ENCODE measurements at regions not wholly inside any gene's neighbourhood (a gene's known extent, or its start where the extent isn't known, plus 50 kb on each side); places are given as distances from the start of the nearest gene placed in this dataset.
"Not testable (repeated sequence)": the region's sequence is repeated elsewhere in the genome, so short reads cannot be mapped to it uniquely, and the experiment has no call there.

DNA sequence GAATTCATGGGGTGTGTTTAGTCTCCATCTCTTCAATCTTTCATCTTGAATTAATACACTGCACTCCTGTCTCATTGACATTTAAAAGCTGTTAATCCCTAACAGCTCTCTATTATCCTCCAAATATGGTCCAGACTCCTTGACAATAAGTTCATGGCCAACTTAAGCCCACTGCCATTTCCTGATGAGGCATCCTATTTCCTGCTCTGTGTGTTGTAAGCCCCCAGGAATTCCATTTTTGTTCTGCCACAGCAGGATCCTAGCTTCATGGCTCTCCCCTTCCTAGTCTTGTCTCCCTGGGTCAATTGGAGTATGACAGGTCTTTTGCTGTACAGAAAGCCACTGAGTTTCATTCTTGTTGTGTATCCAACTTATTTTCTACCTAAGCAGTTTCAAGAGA lies 218.8 kb downstream of the OTUD1 start:
- POLR2A ChIA-PET, result no interaction called here
- intact Hi-C loops (cut with micrococcal nuclease; ENCODE audit: unreplicated experiment), result no loop called here

DNA sequence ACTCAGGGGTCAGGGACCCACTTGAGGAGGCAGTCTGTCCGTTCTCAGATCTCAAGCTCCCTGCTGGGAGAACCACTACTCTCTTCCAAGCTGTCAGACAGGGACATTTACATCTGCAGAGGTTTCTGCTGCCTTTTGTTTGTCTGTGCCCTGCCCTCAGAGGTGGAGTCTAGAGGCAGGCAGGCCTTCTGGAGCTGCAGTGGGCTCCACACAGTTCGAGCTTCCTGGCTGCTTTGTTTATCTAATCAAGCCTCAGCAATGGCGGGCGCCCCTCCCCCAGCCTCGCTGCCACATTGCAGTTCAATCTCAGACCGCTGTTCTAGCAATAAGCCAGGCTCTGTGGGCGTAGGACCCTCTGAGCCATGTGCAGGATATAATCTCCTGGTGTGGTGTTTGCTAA lies 233.0 kb downstream of the OTUD1 start:
- CTCF ChIA-PET (ENCODE audit: unreplicated experiment); H3K27ac ChIP-seq (ENCODE audit: low read depth, low read length, poor library complexity, severe bottlenecking); intact Hi-C loops (cut with micrococcal nuclease; ENCODE audit: unreplicated experiment); BruUV-seq (replicated peaks); H3K79me2 ChIP-seq (ENCODE audit: insufficient read depth, low read depth, low read length); H3K4me3 ChIP-seq (ENCODE audit: low read depth, low read length, poor library complexity, severe bottlenecking); H2AFZ ChIP-seq (ENCODE audit: low read length); H3K4me1 ChIP-seq (ENCODE audit: insufficient read depth, low read length, poor library complexity, severe bottlenecking); H4K20me1 ChIP-seq (ENCODE audit: insufficient read depth, low read length); DNase-seq (ENCODE audit: low spot score); H3K36me3 ChIP-seq (ENCODE audit: insufficient read depth, low read length); H3K4me2 ChIP-seq (ENCODE audit: low read length); H3K9me2 ChIP-seq (ENCODE audit: insufficient read depth, low read length); POLR2A ChIA-PET; H3K9me3 ChIP-seq (ENCODE audit: low read length): not testable (repeated sequence)

More for the DNA sequence above, 218.8 kb downstream of the OTUD1 start:
- no peak for DNase-seq (ENCODE audit: low spot score)
- Histone ChIP-seq H3K9me2 (ENCODE audit: insufficient read depth, low read length) (no peaks in the 10 kb centered on the region), H2AFZ (ENCODE audit: low read length) (no peak overlapping the region), H4K20me1 (ENCODE audit: insufficient read depth, low read length) (no peaks in the 10 kb centered on the region), H3K4me3 (ENCODE audit: low read depth, low read length, poor library complexity, severe bottlenecking) (no peak overlapping the region), H3K4me2 (ENCODE audit: low read length) (no peak overlapping the region), H3K79me2 (ENCODE audit: insufficient read depth, low read depth, low read length) (no peaks in the 10 kb centered on the region), H3K9me3 (ENCODE audit: low read length) (no peaks in the 10 kb centered on the region), H3K36me3 (ENCODE audit: insufficient read depth, low read length) (no peaks in the 10 kb centered on the region), H3K27ac (ENCODE audit: low read depth, low read length, poor library complexity, severe bottlenecking) (no peak overlapping the region), H3K4me1 (ENCODE audit: insufficient read depth, low read length, poor library complexity, severe bottlenecking) (no peaks in the 10 kb centered on the region)
- BruUV-seq (replicated peaks), result no TSS peak
- TF ChIP-seq, protein P1, sequence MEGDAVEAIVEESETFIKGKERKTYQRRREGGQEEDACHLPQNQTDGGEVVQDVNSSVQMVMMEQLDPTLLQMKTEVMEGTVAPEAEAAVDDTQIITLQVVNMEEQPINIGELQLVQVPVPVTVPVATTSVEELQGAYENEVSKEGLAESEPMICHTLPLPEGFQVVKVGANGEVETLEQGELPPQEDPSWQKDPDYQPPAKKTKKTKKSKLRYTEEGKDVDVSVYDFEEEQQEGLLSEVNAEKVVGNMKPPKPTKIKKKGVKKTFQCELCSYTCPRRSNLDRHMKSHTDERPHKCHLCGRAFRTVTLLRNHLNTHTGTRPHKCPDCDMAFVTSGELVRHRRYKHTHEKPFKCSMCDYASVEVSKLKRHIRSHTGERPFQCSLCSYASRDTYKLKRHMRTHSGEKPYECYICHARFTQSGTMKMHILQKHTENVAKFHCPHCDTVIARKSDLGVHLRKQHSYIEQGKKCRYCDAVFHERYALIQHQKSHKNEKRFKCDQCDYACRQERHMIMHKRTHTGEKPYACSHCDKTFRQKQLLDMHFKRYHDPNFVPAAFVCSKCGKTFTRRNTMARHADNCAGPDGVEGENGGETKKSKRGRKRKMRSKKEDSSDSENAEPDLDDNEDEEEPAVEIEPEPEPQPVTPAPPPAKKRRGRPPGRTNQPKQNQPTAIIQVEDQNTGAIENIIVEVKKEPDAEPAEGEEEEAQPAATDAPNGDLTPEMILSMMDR (conservative IDR thresholded peaks at IDR 0.05; ENCODE audit: low read length), result no peak
- TF ChIP-seq EZH2phosphoT487 (IDR thresholded peaks at IDR 0.05; ENCODE audit: borderline replicate concordance, low read depth, low read length), result no peak
- CTCF ChIA-PET (ENCODE audit: unreplicated experiment), result no interaction called here

DNA sequence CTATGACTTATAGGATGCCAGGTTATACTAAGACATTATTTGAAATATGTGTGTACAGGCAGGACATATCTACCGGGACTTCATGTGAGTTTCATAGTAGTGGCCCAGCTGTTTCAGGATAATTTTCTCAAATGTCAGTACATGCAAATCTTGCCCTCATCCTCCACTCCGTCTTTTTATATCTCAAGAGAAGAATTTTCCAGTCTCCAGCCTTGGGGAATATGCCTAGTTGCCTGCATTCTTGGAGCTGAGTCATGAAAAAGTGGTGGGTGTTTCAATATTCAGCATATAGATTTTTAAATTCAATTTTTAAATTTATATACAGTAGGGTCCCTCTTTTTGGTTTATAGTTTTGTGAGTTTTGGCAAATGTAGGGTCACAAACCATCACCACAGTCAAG lies 236.7 kb downstream of the OTUD1 start:
- DNase-seq (ENCODE audit: low spot score), result no peak
- TF ChIP-seq EZH2phosphoT487 (IDR thresholded peaks at IDR 0.05; ENCODE audit: borderline replicate concordance, low read depth, low read length), result no peak
- TF ChIP-seq, protein P1 (conservative IDR thresholded peaks at IDR 0.05; ENCODE audit: low read length), result no peak
- POLR2A ChIA-PET, result interaction anchor here (0.6 kb wide), 1 partner anchor 441 kb away, joined by 3 read pairs; no protein-coding TSS in a partner anchor
- Histone ChIP-seq H3K79me2 (ENCODE audit: insufficient read depth, low read depth, low read length) (no peaks in the 10 kb centered on the region), H2AFZ (ENCODE audit: low read length) (no peak overlapping the region), H3K4me1 (ENCODE audit: insufficient read depth, low read length, poor library complexity, severe bottlenecking) (no peaks in the 10 kb centered on the region), H4K20me1 (ENCODE audit: insufficient read depth, low read length) (no peaks in the 10 kb centered on the region), H3K9me3 (ENCODE audit: low read length) (no peaks in the 10 kb centered on the region), H3K4me2 (ENCODE audit: low read length) (no peak overlapping the region), H3K4me3 (ENCODE audit: low read depth, low read length, poor library complexity, severe bottlenecking) (no peak overlapping the region), H3K27ac (ENCODE audit: low read depth, low read length, poor library complexity, severe bottlenecking) (no peak overlapping the region), H3K9me2 (ENCODE audit: insufficient read depth, low read length) (no peaks in the 10 kb centered on the region), H3K36me3 (ENCODE audit: insufficient read depth, low read length) (no peaks in the 10 kb centered on the region)
- BruUV-seq (replicated peaks), result no TSS peak
- CTCF ChIA-PET (ENCODE audit: unreplicated experiment), result no interaction called here
- intact Hi-C loops (cut with micrococcal nuclease; ENCODE audit: unreplicated experiment), result no loop called here

Data from OCI-LY7 (cell line).